K562 (cell line): ENCODE measurements at regions not wholly inside any gene's neighbourhood (a gene's known extent, or its start where the extent isn't known, plus 50 kb on each side); places are given as distances from the start of the nearest gene placed in this dataset.

Experiments
- CCAR2 ChIP-seq: fragments of 200-400 bp; formaldehyde crosslinking; IDR thresholded peaks from 2 replicates; pipeline ENCODE4 v1.6.1; 2017; ENCODE audit warnings: mild to moderate bottlenecking, low read depth, low read length
- CHD4 ChIP-seq: fragments of 200-600 bp; sonication (generic); IDR thresholded peaks from 3 replicates; pipeline ENCODE4 v1.6.1; 2012; ENCODE audit warnings: low read depth, mild to moderate bottlenecking, mixed read lengths, low read length, inconsistent platforms; ENCODE audit not compliant: insufficient read depth, insufficient replicate concordance, poor library complexity, severe bottlenecking
- KDM4B ChIP-seq, 2 experiments: fragments of 450-650 bp in 1 of 2; sonication (generic) in 1 of 2; IDR thresholded peaks; 2 replicates each; pipeline ENCODE4 v1.6.1; 2016 to 2017; ENCODE audit warnings: borderline replicate concordance in 2 of 2, antibody characterized with exemption in 1 of 2, low read depth in 1 of 2, mild to moderate bottlenecking in 1 of 2
- KLF16 ChIP-seq: IDR thresholded peaks from 2 replicates; pipeline ENCODE4 v1.6.1; 2016; ENCODE audit warnings: antibody characterized with exemption
- SMARCA5 ChIP-seq: fragments of 450-650 bp; IDR thresholded peaks from 2 replicates; pipeline ENCODE4 v1.6.1; 2016
- SMC3 ChIP-seq: conservative IDR thresholded peaks from 2 replicates; pipeline ENCODE4 v1.6.1; 2011; ENCODE audit warnings: low read depth, low read length, improper control_type of control experiment; ENCODE audit not compliant: insufficient read depth
- ZFP36 ChIP-seq: fragments of 150-350 bp; IDR thresholded peaks from 2 replicates; pipeline ENCODE4 v1.6.1; 2018; ENCODE audit warnings: low read length, low read depth; ENCODE audit not compliant: partially characterized antibody
- ZNF24 ChIP-seq: fragments of 450-650 bp; IDR thresholded peaks from 2 replicates; pipeline ENCODE4 v1.6.1; 2016
- ZNF263 ChIP-seq: sonication (generic); formaldehyde crosslinking; IDR thresholded peaks from 2 replicates; pipeline ENCODE4 v1.8.0; 2022; ENCODE audit warnings: mild to moderate bottlenecking, missing genetic modification reagents, borderline replicate concordance
- ZNF274 ChIP-seq: IDR thresholded peaks from 2 replicates; pipeline ENCODE4 v1.6.1; 2011; ENCODE audit warnings: low read depth, mild to moderate bottlenecking, low read length, moderate library complexity, borderline replicate concordance
- TF ChIP-seq, protein P1 (sequence below): fragments of 450-650 bp; formaldehyde crosslinking; IDR thresholded peaks from 2 replicates; pipeline ENCODE4 v1.4.0; 2020; ENCODE audit warnings: mild to moderate bottlenecking, moderate library complexity
- TF ChIP-seq, protein P2 (sequence below): fragments of 250-450 bp; sonication (Bioruptor Pico); IDR thresholded peaks from 2 replicates; pipeline ENCODE4 v1.4.0; 2020

DNA sequence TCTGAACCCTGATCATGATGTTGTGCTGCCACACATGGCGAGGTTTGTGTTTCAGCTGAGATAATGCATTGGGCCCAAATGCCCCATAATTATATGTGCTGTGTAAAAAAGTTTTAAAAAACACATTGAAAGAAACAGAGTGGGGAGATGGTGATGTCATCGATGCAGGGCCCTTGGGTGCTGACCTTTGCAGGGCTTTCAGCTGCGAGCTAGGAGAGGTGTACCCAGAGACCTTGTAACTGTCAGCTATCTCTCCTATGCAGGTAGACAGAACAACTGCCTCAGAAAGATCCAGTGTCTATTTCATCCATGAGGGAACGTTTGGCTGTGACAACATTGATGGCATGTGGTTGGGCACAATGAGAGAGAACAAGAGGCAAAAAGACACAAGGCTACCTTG is 286.9 kb upstream of the CELF4 start:
- no peak for TF ChIP-seq KDM4B (IDR thresholded peaks at IDR 0.05; ENCODE audit: borderline replicate concordance in 2 of 2, low read depth in 1 of 2)
- TF ChIP-seq, protein P1, sequence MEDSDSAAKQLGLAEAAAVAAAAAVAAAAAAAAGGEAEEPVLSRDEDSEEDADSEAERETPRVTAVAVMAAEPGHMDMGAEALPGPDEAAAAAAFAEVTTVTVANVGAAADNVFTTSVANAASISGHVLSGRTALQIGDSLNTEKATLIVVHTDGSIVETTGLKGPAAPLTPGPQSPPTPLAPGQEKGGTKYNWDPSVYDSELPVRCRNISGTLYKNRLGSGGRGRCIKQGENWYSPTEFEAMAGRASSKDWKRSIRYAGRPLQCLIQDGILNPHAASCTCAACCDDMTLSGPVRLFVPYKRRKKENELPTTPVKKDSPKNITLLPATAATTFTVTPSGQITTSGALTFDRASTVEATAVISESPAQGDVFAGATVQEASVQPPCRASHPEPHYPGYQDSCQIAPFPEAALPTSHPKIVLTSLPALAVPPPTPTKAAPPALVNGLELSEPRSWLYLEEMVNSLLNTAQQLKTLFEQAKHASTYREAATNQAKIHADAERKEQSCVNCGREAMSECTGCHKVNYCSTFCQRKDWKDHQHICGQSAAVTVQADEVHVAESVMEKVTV (CRISPR knock-in tag) = no peak
- TF ChIP-seq ZNF263 (CRISPR knock-in tag) = no peak
- no peak for TF ChIP-seq ZNF274
- TF ChIP-seq SMARCA5 = no peak
- no peak for TF ChIP-seq ZNF24
- no peak for TF ChIP-seq CHD4
- TF ChIP-seq CCAR2 = no peak
- TF ChIP-seq SMC3 = no peak
- no peak for TF ChIP-seq ZFP36
- TF ChIP-seq, protein P2, sequence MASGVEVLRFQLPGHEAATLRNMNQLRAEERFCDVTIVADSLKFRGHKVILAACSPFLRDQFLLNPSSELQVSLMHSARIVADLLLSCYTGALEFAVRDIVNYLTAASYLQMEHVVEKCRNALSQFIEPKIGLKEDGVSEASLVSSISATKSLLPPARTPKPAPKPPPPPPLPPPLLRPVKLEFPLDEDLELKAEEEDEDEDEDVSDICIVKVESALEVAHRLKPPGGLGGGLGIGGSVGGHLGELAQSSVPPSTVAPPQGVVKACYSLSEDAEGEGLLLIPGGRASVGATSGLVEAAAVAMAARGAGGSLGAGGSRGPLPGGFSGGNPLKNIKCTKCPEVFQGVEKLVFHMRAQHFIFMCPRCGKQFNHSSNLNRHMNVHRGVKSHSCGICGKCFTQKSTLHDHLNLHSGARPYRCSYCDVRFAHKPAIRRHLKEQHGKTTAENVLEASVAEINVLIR = no peak
- TF ChIP-seq KLF16 = no peak
